Astrocyte of the cerebellum (primary cell): ENCODE measurements at regions not wholly inside any gene's neighbourhood (a gene's known extent, or its start where the extent isn't known, plus 50 kb on each side); places are given as distances from the start of the nearest gene placed in this dataset.

Source experiments
- DNase-seq: peaks from one replicate; pipeline ENCODE4 v3.0.0-alpha.2; 2011; ENCODE audit warnings: low read depth
- H3K4me3 ChIP-seq: 2 replicates; pipeline ENCODE4 v1.5.1; 2011; ENCODE audit warnings: mild to moderate bottlenecking, low read depth, low read length, moderate library complexity
- CTCF ChIP-seq: IDR thresholded peaks from 2 replicates; pipeline ENCODE4 v1.5.1; 2012; ENCODE audit warnings: low read length, low read depth, moderate library complexity, mild to moderate bottlenecking; ENCODE audit errors: missing control alignments
- in situ Hi-C: cut with HindIII; loops from 2 replicates; pipeline ENCODE4 v1.10.0; 2017; ENCODE audit warnings: low sequenced_read_pairs

DNA sequence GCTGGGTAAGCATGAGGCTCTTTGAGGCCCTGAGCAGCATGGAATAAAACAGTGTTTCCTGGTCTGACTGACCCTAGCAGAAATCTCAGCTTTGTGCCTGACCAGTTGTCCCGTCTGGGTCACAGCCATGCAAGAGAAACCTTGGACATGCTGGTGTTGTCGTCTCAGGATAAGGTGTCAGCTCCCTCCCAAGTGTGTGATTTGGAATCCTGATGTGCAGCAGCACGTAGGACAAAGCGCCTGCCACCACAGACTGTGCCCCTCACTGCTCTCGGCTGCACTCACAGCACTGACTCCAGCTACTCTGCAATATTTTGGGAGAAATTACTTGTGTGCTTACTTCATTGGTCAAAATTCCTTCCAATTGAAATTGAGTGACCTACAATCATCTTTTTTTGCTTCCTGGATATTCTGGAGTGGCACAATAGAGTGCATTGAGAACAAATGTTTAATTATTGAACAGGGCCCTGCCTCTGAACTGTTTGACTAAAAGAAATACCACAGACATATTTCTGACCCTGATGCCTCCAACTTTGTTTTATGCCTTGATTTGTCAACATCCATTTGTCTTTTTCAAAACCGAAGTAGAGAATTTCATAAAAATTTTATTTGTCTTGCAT, 352.4 kb downstream of the SOCS6 start:
- no peak for DNase-seq
- H3K4me3 ChIP-seq, result no peak overlapping the region
- TF ChIP-seq CTCF, result no peak
- in situ Hi-C loops, result no loop called here

GRCh38 chr18:70640336-70640887, 351.6 kb downstream of the SOCS6 start:
- no peak for DNase-seq
- H3K4me3 ChIP-seq, result no peak overlapping the region
- no peak for TF ChIP-seq CTCF
- in situ Hi-C loops, result no loop called here

DNA sequence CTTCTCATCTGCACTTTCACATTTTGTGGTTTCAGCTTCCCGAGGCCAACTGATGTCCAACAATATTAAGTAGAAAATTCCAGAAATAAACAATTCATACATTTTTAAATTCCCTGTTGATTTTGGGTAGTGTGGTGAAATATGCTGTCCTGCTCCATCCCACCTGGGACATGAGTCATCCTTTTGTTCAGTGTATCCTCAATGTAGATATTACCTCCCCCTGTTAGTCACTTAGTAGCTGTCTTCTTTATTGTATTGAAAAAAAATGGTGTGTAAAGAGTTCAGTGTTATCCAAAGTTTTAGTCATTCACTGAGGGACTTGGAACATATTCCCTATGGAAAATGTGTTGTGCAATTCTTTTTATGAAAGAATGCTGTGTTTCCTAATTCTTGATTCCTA, 348.1 kb downstream of the SOCS6 start:
- no peak overlapping the region for H3K4me3 ChIP-seq
- no peak for TF ChIP-seq CTCF
- no peak for DNase-seq
- in situ Hi-C loops, result no loop called here

DNA sequence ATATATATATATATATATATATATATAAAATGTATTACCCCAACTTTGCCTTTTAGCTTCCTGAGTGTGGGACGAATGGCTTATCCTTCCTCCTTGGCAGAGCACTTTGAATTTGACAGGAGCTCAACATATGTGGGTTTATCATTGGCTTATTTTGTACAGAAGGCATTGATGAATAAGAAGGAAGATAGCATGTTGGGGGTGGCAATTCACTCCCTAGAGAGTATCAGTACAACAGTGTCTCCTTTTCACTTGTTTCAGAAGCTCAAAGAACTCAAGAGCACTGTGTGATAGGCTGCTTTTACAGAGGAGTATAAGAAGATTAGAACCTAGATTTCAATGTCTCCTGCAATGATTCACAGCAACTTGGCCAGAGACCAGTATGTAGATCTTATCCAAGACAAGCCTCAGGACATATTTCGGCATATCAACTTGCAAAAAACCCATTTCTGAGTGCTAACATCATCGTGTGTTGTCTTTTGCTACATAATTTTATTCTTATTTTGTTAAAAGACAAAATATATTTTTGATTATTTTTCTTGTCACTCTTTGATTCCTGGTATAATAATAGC, 345.8 kb downstream of the SOCS6 start:
- in situ Hi-C loops, result no loop called here
- no peak for TF ChIP-seq CTCF
- H3K4me3 ChIP-seq, result no peak overlapping the region
- DNase-seq, result no peak

DNA sequence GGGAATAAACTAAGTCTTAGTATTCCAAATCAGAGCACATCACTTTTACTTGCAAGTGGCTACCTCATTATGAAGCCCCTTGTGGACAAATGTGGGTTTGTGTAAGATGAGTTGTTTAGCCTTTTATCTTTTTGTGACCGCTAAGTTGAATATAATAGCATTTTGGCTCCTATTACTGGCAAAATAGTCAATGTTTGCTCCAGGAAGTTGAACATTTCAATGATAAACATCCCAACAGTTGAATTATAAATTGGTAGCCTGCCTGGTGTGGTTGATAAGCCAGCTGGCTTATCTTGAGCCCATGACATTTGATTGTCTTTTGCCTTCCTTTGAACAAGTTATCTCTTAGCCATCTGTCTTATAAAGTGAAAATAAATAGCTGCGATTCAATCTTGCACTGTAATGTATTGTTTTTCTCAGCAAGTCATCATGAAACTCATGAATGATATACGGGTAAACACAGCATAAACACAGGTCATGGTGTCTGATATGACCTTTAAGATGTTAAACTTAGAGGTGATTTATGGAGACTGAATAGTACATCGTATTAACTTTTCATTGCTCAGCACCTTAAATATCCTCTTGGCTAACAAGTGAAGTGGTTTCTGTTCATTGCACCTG, 338.4 kb downstream of the SOCS6 start:
- no peak for TF ChIP-seq CTCF
- in situ Hi-C loops, result no loop called here
- no peak for DNase-seq
- H3K4me3 ChIP-seq, result no peak overlapping the region

DNA sequence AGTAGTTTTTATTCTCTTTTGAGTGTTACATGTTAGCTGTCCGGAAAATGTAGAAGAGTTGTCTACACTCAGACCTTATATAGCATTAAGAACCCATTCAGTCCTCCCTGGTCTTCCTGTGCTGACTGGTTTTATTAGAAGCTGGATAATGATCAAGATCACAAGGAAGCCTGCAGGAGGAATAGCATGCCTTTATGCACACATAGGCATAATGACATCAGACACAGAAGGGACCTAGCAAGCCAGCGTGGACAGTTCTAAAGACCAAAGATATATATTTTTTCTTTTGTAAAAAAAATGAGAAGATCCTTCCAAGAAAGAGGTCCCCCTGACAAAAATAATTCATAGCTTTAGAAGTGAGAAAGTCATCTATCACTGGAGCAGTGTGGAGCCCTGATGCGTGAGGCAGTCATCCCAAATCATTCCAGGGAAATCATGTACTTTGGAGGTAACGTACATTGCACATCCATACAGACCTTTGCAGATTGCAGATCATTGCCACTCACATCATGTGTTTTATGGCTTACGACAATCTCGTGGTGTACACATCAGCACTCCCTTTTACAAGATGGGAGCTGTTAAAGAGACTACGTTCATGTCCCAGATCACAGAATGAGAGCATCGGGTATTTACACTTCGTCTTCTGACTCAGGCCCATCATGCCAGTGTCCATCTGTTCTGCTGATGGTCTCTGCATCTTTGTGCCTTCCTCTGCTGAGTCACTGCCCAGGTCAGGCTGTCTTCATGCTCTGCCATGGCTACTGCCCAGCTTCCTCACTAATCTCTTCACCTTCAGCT, 334.0 kb downstream of the SOCS6 start:
- TF ChIP-seq CTCF, result no peak
- no peak overlapping the region for H3K4me3 ChIP-seq
- DNase-seq, result no peak
- in situ Hi-C loops, result no loop called here
